ENCODE measurements at regions not wholly inside any gene's neighbourhood (a gene's known extent, or its start where the extent isn't known, plus 50 kb on each side); places are given as distances from the start of the nearest gene placed in this dataset.

- H3K4me1 ChIP-seq (ENCODE audit: insufficient read depth, low read length, poor library complexity, severe bottlenecking): no peaks in the 10 kb centered on the region
- H3K9ac ChIP-seq (ENCODE audit: low read depth, low read length, poor library complexity, severe bottlenecking): no peak overlapping the region
- no peak overlapping the region for H3K4me3 ChIP-seq (ENCODE audit: low read length, poor library complexity, severe bottlenecking)
- H3K4me2 ChIP-seq (ENCODE audit: low read depth, low read length, poor library complexity, severe bottlenecking): no peak overlapping the region
- H3K79me2 ChIP-seq (ENCODE audit: insufficient read depth, low read length): no peaks in the 10 kb centered on the region
- no peaks in the 10 kb centered on the region for H4K20me1 ChIP-seq (ENCODE audit: insufficient read depth, low read length, poor library complexity, severe bottlenecking)
- no peaks in the 10 kb centered on the region for H3K9me2 ChIP-seq (replicated peaks; ENCODE audit: low read depth, low read length)
- no peak overlapping the region for H2AFZ ChIP-seq (ENCODE audit: low read length)
- no peaks in the 10 kb centered on the region for H3K36me3 ChIP-seq (ENCODE audit: insufficient read depth, low read length)
- no peaks in the 10 kb centered on the region for H3K27me3 ChIP-seq (ENCODE audit: insufficient read depth, low read length, poor library complexity, severe bottlenecking)
- no peaks in the 10 kb centered on the region for H3K9me3 ChIP-seq (ENCODE audit: insufficient read depth, low read depth, low read length)
- H3F3A ChIP-seq (ENCODE audit: low read depth): no peaks in the 10 kb centered on the region
- no peak for TF ChIP-seq EZH2phosphoT487 (IDR thresholded peaks at IDR 0.05; ENCODE audit: borderline replicate concordance)
- TF ChIP-seq, protein P1, sequence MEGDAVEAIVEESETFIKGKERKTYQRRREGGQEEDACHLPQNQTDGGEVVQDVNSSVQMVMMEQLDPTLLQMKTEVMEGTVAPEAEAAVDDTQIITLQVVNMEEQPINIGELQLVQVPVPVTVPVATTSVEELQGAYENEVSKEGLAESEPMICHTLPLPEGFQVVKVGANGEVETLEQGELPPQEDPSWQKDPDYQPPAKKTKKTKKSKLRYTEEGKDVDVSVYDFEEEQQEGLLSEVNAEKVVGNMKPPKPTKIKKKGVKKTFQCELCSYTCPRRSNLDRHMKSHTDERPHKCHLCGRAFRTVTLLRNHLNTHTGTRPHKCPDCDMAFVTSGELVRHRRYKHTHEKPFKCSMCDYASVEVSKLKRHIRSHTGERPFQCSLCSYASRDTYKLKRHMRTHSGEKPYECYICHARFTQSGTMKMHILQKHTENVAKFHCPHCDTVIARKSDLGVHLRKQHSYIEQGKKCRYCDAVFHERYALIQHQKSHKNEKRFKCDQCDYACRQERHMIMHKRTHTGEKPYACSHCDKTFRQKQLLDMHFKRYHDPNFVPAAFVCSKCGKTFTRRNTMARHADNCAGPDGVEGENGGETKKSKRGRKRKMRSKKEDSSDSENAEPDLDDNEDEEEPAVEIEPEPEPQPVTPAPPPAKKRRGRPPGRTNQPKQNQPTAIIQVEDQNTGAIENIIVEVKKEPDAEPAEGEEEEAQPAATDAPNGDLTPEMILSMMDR (conservative IDR thresholded peaks at IDR 0.05; ENCODE audit: low read length): no peak
Observed at GRCh38 chr13:33908116-33908515, 90.2 kb downstream of the RFC3 start.

GRCh38 chr13:33910255-33910654 is 92.3 kb downstream of the RFC3 start:
- TF ChIP-seq, protein P1 (conservative IDR thresholded peaks at IDR 0.05; ENCODE audit: low read length): no peak
- TF ChIP-seq EZH2phosphoT487 (IDR thresholded peaks at IDR 0.05; ENCODE audit: borderline replicate concordance): no peak
- Histone ChIP-seq H4K20me1 (ENCODE audit: insufficient read depth, low read length, poor library complexity, severe bottlenecking) (no peaks in the 10 kb centered on the region), H3K9ac (ENCODE audit: low read depth, low read length, poor library complexity, severe bottlenecking) (no peak overlapping the region), H2AFZ (ENCODE audit: low read length) (no peak overlapping the region), H3K9me2 (replicated peaks; ENCODE audit: low read depth, low read length) (no peaks in the 10 kb centered on the region), H3K36me3 (ENCODE audit: insufficient read depth, low read length) (no peaks in the 10 kb centered on the region), H3F3A (ENCODE audit: low read depth) (no peaks in the 10 kb centered on the region), H3K4me1 (ENCODE audit: insufficient read depth, low read length, poor library complexity, severe bottlenecking) (no peaks in the 10 kb centered on the region), H3K79me2 (ENCODE audit: insufficient read depth, low read length) (no peaks in the 10 kb centered on the region), H3K4me3 (ENCODE audit: low read length, poor library complexity, severe bottlenecking) (no peak overlapping the region), H3K4me2 (ENCODE audit: low read depth, low read length, poor library complexity, severe bottlenecking) (no peak overlapping the region), H3K27me3 (ENCODE audit: insufficient read depth, low read length, poor library complexity, severe bottlenecking) (no peaks in the 10 kb centered on the region), H3K9me3 (ENCODE audit: insufficient read depth, low read depth, low read length) (no peaks in the 10 kb centered on the region)

DNA sequence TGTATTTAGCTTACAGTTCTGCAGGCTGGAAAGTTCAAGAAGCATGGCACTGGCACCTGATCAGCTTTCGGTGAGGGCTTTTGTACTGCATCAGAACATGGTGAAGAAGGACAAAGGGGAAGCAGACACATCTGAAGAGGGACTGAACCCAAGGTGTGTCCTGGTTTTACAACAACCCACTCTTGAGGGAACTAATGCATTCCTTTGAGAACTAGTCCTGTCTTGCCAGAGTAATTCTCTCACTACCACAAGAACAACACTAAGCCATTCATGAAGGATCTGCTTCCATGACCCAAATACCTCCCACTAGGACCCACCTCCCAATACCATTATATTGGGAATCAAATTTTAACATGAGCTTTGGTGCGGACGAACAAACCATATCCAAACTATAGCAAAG is 93.6 kb downstream of the RFC3 start:
- Histone ChIP-seq H4K20me1 (ENCODE audit: insufficient read depth, low read length, poor library complexity, severe bottlenecking) (no peaks in the 10 kb centered on the region), H3K4me3 (ENCODE audit: low read length, poor library complexity, severe bottlenecking) (no peak overlapping the region), H3K9me2 (replicated peaks; ENCODE audit: low read depth, low read length) (no peaks in the 10 kb centered on the region), H3K4me1 (ENCODE audit: insufficient read depth, low read length, poor library complexity, severe bottlenecking) (no peaks in the 10 kb centered on the region), H3K4me2 (ENCODE audit: low read depth, low read length, poor library complexity, severe bottlenecking) (no peak overlapping the region), H3K36me3 (ENCODE audit: insufficient read depth, low read length) (no peaks in the 10 kb centered on the region), H3K9ac (ENCODE audit: low read depth, low read length, poor library complexity, severe bottlenecking) (no peak overlapping the region), H3F3A (ENCODE audit: low read depth) (no peaks in the 10 kb centered on the region), H2AFZ (ENCODE audit: low read length) (no peak overlapping the region), H3K79me2 (ENCODE audit: insufficient read depth, low read length) (no peaks in the 10 kb centered on the region), H3K9me3 (ENCODE audit: insufficient read depth, low read depth, low read length) (no peaks in the 10 kb centered on the region), H3K27me3 (ENCODE audit: insufficient read depth, low read length, poor library complexity, severe bottlenecking) (no peaks in the 10 kb centered on the region)
- no peak for TF ChIP-seq EZH2phosphoT487 (IDR thresholded peaks at IDR 0.05; ENCODE audit: borderline replicate concordance)
- TF ChIP-seq, protein P1 (conservative IDR thresholded peaks at IDR 0.05; ENCODE audit: low read length): no peak
